HG03280 (cell line): ENCODE measurements at regions not wholly inside any gene's neighbourhood (a gene's known extent, or its start where the extent isn't known, plus 50 kb on each side); places are given as distances from the start of the nearest gene placed in this dataset.

Source experiments
- ATAC-seq: cut with Tn5 transposase; IDR thresholded peaks from one replicate; pipeline ENCODE4 v1.9.1; 2021; ENCODE audit warnings: mild to moderate bottlenecking, moderate library complexity; ENCODE audit not compliant: unreplicated experiment

DNA sequence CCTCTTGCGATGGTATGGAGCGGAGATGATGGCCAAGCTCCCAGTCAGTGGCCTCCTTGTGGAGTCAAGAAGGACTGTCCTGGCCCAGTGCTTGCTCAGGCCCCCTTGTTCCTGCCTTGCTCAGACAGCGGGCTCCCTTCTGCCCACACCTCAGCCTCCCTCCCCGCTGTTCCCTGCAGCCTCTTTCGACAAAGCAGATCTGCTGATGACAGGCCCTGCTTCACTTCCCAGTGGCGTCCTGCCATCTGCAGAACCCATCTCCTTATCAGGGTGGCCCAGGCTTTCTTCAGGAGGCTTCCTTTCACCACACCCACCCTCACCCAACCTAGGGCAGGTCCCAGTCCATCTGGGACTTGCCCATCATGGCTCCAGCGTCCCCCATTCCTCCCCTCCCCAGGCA lies 80.0 kb downstream of the CLDN34 start:
- ATAC-seq = no peak

DNA sequence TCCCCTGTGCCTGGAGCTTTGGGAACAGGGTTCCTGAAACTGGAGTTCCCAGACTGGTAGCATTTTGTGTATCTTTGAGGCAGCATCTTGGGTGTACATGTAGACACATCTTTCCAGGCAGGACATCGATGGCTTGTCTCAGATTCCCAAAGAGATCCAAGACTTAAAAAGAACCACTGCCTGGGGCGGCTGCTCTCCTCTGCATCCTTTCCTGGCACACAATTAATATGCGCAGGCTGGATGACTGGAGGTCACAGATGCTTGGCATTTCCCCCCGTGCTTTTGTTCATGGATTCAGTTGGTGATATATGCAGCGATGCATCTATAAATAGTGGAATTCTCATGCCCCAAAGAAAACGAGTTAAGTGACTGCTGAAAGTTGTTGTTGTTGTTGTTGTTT lies 80.5 kb downstream of the CLDN34 start:
- ATAC-seq = no peak

DNA sequence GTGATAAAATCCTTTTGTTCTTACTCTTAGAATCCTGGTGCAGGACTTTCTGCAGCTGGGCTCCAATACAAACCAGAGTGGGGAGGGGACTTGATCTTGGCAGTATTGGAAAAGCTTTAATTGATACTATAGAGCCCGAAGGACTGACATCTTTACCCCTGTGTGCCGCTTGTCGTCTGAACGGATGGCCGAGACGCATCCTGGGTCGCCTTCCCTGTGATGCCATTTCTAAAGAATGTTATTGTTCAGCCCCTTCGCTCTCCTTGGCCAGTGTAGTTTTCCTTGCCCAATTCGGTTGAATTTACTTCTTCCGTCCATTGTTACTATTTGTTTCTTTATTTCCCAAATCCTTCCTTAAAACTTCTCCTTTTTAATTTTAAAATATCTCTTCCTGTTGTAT lies 80.9 kb downstream of the CLDN34 start:
- ATAC-seq = no peak

DNA sequence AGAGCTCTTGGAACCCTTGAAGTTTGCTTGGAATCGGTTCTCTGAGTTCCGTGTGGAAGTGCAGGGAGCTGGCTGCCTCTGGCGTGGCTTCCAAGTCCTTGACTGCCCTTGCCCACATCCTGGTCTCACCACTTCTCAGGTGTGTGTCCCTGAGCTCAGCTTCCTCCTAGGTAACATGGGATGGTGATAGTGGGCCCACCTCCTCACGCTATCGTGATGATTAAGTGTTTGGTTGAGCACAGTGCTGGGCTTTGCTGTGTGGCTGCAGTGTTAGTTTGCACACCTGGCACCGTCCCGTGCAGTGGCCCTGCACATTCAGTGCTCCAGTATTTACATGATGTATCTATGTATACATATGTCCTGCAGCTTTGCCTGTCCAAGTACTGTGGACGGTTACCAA lies 81.5 kb downstream of the CLDN34 start:
- ATAC-seq = no peak

DNA sequence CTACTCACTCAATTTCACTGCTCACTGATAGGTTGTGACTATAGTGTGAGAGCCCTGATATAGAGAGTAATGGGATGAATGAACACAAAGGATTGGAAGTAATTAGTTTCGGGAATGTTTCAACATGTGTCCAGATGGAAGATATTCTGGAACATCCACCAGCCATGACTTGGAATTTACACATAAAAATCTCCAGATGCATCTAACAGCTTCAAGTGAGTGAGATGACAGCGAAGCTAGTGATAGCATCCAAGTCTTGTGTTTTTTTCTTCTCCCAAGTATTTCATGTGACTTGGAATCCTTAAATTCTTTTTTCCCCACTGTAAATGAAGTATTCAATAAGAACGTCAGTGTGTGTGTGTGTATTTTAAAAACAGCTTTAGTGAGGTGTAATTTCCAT lies 82.1 kb downstream of the CLDN34 start:
- ATAC-seq = no peak

DNA sequence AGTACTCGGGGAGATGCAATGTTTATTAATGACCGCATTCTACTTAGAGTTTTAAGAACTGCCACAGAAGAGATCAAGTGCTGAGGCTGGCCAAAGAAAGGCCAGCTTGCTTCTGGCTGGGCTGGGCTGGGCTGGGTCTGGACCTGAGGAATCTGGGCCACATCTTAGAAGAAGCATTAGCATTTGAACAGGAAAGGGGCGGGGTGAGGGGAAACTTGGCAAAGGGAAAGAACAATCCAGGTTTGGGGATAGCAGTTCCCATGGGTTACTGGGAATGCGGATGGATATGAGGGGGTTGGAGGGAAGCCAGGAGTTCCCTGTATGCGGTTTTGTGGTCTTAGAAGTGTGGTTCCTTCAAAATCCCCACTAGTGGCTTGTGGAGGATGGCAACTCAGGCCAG lies 83.3 kb downstream of the CLDN34 start:
- no peak for ATAC-seq

DNA sequence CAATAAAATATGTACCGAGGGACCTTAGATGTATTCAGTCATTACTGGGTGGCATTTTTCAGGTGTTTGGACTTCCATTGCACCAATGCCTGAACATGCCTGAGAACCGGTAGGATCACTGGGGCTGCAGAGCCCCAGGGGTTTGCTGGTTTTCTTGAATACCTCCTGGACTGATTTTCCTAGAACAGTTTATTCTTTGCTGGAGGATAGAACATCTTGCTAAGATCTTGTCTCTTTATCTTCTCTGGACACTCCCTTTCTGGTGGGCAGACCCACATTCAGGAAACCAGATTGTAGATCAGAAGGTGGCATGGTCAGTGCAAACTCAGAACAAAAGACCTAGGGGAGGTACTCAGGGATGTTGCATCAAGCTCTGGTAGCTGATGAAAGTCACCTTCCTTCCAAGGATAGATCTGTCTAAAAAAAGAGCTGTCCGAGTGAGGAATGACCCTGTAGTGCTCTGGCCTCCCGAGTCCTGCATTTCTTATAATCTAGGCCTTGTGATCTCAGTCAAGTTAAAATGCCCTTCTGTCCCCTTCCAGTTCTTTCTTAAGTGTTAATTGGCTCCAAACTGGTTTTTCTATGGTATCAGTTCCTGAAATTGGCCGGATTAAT lies 84.8 kb downstream of the CLDN34 start:
- no peak for ATAC-seq

DNA sequence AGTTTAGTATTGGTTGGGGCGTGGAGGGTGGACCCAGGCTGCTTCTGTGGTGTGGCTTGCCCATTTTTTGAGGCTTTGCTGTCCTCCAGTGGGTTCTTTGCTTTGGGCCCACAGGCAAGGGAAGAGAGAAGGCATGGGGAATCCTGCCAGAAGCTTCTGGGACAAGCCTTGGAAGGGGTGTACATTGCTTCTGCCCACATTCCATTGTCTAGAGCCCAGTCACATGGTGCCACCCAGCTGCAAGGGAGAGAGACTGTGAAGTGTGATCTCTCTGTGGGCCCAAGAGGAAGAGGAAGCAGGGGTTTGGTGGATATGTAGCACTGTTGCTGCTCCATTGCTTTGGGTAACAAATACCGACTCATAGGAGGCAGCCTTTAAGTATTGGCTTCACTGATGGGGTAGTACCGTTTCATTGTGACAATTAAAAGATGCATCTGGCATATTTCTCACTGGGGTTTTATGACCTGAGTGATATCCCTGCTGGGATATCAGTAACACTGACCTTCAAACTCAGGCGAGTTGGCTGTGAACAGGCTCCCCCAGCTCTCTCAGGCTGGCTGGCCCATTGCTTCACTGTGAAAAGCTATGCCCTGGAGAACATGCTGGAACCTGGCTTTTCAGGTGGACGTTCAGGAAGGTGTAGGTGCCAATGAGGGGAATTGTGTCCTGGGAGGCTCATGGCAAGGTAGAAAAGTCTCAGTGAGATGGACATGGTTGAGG lies 85.9 kb downstream of the CLDN34 start:
- ATAC-seq = no peak

DNA sequence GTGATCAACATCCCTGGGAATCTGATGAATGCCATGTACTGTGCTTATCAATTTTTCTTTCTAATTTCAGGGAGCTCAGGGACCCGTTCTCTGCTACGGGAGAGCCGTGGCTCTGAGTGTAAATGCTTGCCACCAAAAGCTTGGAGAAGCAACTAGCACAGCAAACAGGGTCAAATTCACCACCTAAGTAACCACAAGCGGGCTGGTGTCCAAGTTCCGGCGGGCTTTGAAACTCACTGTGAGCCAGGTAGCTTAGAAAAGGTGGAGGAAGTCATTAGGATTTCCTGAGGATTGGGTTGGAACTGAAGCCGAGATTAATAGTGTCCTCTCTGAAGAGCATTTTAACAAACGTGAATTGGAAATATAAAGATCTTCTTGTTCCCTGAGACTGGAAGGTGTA lies 87.2 kb downstream of the CLDN34 start:
- no peak for ATAC-seq

DNA sequence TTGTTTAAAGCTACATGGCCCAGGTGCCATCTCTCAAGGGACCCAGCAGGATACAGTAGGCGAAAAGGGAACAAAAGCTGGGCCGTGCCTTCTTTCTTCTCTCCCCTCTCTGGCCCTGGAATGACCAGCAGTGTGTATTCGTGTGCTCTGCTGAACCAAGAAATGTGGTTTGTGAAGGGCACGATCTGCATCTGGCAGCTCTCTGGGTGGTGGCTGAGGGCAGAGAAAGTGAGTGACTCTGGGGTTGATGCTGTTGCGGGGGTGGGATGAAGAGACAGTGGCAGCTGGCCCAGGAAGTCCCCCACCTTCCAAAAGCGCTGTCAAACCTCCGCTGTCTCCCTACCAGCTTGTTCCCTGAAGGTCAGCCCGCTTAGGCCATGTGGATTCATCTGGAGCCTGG lies 88.3 kb downstream of the CLDN34 start:
- ATAC-seq = no peak

DNA sequence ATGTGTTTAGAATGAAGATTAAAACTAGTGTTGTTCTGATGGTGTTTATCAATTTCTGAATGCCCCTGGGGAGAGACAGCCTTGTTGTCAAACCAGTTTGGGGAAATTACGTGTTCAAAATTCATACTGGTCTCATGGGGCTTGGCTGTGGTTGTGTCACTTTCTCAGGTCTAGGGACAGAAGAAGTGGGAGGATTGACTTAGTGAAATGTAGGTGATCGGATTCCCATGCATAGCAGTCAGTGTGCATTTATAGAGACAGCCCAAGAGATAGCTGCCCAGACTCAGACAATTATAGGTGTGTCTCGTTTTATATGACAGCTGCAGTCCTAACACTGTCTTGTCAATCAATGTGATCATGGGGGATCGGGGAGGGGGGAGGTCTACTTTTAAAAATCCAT lies 94.4 kb upstream of the CLCN4 start:
- no peak for ATAC-seq

DNA sequence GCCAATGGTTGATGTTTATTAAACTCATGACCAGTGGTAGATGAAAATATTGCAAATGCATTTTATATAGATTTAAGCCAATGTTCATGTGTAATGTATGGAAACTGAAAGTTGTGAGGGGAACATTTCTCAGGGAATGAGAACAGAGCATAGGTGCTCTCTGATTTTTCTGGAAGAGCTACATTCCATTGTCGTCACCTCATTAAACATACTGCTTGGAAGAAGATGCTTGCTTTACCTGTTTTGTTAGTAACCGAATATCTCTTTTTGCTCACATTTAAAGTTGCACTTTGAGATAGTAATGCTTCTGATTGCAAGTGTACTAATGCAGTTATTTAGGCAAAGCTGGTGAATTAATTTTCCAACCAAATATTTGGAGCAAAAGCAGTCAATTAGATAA lies 93.8 kb upstream of the CLCN4 start:
- no peak for ATAC-seq

DNA sequence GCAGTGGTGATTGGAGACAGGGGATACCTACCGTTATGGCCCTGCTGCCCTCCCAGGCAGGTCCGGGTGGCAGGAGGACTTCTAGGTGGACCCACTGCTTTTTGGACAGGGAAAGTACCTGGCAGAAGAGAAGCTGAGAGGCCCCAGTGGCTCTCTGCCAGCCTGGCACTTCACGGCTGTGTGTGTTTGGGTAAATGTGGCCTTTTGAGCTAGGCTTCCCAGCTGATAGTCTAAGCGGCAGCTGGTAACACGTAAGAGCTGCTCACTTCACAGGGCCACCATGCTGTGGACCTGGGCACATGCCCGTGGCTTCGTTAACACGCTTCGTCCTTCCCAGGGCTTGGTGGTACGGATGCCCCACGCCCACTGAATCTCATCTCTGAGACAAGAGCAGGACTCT lies 92.0 kb upstream of the CLCN4 start:
- no peak for ATAC-seq

DNA sequence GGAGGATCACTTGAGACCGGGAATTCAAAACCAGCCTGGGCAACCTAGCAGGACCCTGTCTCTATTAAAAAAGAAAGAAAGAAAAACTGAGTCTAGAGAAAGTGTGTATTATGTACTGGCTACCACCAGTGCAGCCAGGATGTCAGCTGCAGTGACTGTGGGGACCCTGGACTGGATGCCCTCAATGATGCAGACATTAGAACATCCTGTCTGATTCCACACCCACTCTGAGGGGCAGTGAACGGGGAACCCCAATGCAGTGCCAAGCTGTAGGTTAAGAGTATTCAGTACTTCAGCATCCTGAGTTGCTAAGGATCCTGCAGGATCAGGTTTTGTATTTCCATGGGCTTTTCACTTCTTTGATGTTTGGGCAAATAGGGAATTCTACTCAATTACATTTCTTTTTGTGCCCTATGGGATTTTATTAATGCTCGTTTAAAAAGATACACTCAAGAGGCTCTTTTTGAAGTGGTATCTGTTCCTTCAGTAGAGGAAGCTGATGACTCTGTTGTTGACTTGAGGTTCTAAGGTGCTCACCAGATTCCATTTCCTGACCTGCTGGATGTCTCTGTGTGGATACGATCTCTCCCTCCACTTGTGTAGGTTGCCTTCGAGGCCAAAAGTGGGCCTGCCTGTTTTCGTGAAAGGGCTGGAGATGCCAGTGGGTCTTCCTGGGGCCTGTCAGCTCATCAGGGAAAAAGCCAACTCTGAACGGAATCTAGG lies 85.9 kb upstream of the CLCN4 start:
- no peak for ATAC-seq

DNA sequence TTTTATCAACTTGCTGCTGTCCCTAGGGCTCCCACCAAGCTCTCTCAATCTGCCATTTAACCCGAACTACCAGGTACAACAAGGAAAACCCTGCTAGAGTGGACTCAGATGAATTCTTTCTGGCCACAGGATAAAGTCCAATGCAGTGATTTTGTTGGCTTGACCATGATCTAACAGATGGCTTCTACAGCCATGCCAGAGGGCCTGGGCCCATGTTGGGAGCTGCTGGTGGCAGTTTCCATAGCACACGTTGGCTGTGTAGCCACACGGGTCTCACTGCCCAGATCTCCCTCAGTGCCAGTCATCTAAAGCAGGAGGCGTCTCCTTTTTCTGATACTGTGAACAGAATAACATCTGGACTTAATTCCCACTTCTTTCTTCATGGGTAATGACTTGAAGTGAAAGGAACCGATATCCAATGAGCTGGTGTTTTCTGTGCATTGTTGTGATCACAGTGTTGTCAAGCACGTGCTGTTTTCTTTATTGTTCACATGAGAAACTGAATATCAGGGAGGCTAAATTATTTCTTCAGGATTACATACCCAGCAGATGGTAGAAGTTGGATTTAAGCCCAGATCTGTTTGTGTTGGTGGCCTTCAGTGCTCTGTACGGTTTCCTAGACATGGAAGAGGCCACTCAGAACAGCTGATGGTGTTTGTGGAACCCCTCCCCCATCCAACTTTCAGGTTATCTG lies 85.2 kb upstream of the CLCN4 start:
- no peak for ATAC-seq

DNA sequence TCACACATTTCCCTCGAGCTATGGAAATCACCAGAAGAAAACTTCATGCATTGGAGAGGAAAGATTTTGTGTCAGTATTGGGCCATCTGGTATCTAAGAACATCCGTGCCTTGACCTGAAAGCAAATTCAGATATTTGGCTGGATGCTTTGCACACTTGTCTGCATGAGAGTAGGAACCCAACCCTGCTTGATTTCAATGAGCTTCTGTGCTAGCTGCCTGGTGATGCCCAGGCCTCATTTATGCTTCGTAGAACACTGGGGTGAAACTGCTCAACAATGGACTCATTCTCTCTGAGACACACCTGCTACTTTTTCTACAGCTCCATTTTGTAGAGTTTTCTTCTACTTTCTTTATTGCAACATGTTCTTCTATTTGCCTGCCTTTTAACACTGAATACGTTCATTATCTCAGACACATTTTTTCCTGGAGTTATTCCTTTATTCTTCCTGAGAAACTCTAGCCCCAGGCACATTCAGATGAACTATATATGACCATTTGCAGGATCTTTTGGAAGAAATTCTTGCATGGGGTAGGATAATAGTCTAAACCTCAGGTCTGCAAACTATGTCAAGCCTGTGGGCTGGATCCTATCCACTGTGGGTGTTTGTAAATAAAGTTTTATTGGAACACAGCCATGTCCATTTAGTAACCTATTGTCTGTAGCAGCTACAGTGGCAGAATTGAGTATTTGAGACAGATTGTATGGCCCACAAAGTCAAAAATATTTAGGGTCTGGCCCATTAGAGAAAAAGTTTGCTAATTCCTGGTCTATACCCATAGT lies 83.8 kb upstream of the CLCN4 start:
- ATAC-seq = no peak

DNA sequence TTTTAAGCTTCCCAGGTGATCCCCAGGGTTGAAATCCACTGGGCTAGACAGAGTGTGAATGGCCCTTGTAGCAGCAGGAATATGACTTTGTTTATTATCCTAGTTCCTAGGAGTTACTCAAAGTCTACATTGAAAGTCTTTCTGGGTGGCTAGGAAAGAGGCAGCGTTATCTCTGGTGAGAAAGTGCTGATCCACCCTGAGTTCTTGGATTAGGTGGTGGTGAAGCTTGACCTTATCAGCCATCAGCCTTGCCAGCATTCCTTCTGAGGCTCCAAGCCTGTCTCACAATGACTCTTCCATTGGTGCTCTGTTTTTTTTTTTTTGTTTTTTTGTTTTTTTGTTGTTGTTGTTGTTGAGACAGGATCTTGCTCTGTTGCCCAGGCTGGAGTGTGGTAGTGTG lies 83.1 kb upstream of the CLCN4 start:
- ATAC-seq = no peak

DNA sequence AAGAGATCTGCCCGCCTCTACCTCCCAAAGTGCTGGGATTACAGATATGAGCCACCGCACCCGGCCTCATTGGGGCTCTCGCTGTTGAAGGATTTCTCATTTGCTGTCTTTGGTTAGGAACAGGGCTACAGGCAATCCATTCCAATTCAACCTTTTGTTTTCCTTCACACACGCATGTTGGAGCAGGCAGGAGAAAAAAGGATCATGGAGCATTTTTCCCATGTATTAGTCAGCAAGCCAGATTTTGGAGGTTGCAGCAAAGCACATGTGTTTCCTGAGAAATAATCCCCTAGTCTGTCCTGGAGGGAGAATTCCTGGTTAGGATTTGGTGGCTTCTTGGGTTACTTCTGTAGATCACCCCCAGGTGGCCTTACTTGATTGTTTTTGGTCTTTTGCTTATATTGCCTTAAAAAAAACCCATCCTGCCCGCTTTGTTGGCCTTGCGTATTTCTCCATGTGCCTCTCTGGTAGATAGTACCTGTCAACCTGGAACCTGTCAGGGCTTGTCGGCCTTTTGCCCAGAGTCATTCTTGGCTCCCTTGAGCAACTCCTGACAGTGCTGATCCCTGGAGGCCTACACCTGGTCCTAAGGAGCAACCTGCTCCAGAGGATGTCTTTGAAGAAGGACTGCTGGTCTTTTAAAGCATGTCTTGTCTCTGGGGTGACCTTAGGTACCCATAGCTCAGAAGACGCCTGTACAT lies 82.4 kb upstream of the CLCN4 start:
- no peak for ATAC-seq

DNA sequence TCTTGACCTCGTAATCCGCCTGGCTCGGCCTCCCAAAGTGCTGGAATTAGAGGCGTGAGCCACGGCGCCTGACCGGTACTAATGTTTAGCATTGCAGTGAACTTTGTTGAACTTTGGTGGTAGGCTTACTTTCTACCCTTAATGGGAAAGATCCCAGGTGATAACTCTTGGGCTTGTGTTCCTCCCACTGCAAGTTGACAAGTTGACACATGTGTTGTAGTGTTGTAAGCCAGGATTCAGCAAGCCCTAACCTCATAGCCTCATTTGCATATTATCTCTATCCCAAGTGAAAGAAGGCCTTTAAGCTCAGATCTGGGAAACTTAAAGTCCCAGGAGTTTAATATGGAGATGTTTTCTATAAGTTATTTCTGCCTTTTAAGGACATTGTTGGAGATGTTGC lies 80.0 kb upstream of the CLCN4 start:
- ATAC-seq = no peak

DNA sequence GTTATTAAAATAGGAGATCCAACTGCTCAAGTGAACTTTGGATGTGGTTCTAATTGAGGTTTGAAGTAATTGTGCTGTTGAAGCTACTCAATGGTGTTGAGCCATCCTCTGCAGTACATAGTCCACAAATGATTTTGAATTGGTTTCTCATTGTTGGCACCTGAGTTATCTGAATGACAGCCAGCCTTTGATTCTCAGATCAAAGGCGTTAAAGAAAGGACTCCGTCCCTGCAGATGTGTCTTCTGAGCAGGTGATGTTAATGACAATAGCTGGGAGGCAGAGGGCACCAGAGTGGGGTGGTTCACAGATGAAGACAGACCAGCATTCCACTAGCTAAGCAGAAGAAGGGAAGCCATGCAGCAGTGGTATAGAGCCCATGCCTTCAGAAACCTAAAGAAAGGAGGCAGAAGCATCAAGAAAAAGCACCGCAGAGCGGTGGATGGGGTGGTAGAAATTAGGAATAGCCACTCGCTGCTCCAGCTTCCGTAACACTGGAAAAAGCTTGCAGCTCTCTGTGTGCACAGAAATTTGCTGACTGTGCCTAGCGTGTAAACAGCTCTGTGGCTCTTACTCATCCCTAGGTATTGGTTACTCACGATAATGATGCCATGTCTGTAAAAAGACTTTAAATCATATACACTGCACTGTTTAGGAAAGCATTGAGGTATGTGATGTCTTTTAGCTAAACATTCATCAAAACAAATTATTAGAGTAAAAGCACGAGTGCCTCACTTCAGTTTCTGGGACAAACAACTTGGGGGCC lies 79.2 kb upstream of the CLCN4 start:
- no peak for ATAC-seq
